ENCODE measurements at regions not wholly inside any gene's neighbourhood (a gene's known extent, or its start where the extent isn't known, plus 50 kb on each side); places are given as distances from the start of the nearest gene placed in this dataset.
"Not testable (repeated sequence)": the region's sequence is repeated elsewhere in the genome, so short reads cannot be mapped to it uniquely, and the experiment has no call there.

GRCh38 chr3:88641033-88641604, 466.3 kb upstream of the EPHA3 start:
- FAIRE-seq (no peak), DNase-seq (ENCODE audit: insufficient read length, low spot score) (no peak)

- FAIRE-seq = no peak
Observed at GRCh38 chr3:88657459-88657858, 450.0 kb upstream of the EPHA3 start.

GRCh38 chr3:88661433-88661824, 446.0 kb upstream of the EPHA3 start:
- no peak for FAIRE-seq
- DNase-seq (ENCODE audit: insufficient read length, low spot score) = no peak

More at GRCh38 chr3:88657459-88657858, 450.0 kb upstream of the EPHA3 start:
- no peak for DNase-seq (ENCODE audit: insufficient read length, low spot score)

- FAIRE-seq = no peak
- no peak for DNase-seq (ENCODE audit: insufficient read length, low spot score)
Observed at GRCh38 chr3:88668180-88668579, 439.2 kb upstream of the EPHA3 start.

- DNase-seq (ENCODE audit: insufficient read length, low spot score) = no peak
Observed at GRCh38 chr3:88671573-88671972, 435.8 kb upstream of the EPHA3 start.

GRCh38 chr3:88677298-88677697, 430.1 kb upstream of the EPHA3 start:
- no peak for FAIRE-seq
- no peak for DNase-seq (ENCODE audit: insufficient read length, low spot score)

More at GRCh38 chr3:88671573-88671972, 435.8 kb upstream of the EPHA3 start:
- FAIRE-seq = no peak

GRCh38 chr3:88678747-88679146, 428.7 kb upstream of the EPHA3 start:
- DNase-seq (ENCODE audit: insufficient read length, low spot score) (no peak), FAIRE-seq (no peak)

GRCh38 chr3:88690287-88690686, 417.1 kb upstream of the EPHA3 start:
- FAIRE-seq (no peak), DNase-seq (ENCODE audit: insufficient read length, low spot score) (no peak)

- DNase-seq (ENCODE audit: insufficient read length, low spot score) (no peak), FAIRE-seq (no peak)
Observed at GRCh38 chr3:88691081-88691480, 416.3 kb upstream of the EPHA3 start.

GRCh38 chr3:88703501-88704059, 403.8 kb upstream of the EPHA3 start:
- FAIRE-seq = no peak

GRCh38 chr3:88704338-88704737, 403.1 kb upstream of the EPHA3 start:
- no peak for FAIRE-seq
- DNase-seq (ENCODE audit: insufficient read length, low spot score) = no peak

More at GRCh38 chr3:88703501-88704059, 403.8 kb upstream of the EPHA3 start:
- no peak for DNase-seq (ENCODE audit: insufficient read length, low spot score)

GRCh38 chr3:88707837-88708236, 399.6 kb upstream of the EPHA3 start:
- DNase-seq (ENCODE audit: insufficient read length, low spot score) (no peak), FAIRE-seq (no peak)

GRCh38 chr3:88712552-88712951, 394.9 kb upstream of the EPHA3 start:
- FAIRE-seq (no peak), DNase-seq (ENCODE audit: insufficient read length, low spot score) (no peak)

- DNase-seq (ENCODE audit: insufficient read length, low spot score) (no peak), FAIRE-seq (no peak)
Observed at GRCh38 chr3:88713233-88713691, 394.2 kb upstream of the EPHA3 start.

GRCh38 chr3:88725440-88726165, 381.8 kb upstream of the EPHA3 start:
- no peak for FAIRE-seq
- no peak for DNase-seq (ENCODE audit: insufficient read length, low spot score)

- FAIRE-seq = no peak
Observed at GRCh38 chr3:88732186-88732585, 375.2 kb upstream of the EPHA3 start.

GRCh38 chr3:88742106-88742505, 365.3 kb upstream of the EPHA3 start:
- DNase-seq (ENCODE audit: insufficient read length, low spot score) = no peak
- FAIRE-seq = no peak

More at GRCh38 chr3:88732186-88732585, 375.2 kb upstream of the EPHA3 start:
- no peak for DNase-seq (ENCODE audit: insufficient read length, low spot score)

GRCh38 chr3:88742674-88743507, 364.5 kb upstream of the EPHA3 start:
- DNase-seq (ENCODE audit: insufficient read length, low spot score) = no peak
- no peak for FAIRE-seq

GRCh38 chr3:88744896-88745295, 362.5 kb upstream of the EPHA3 start:
- DNase-seq (ENCODE audit: insufficient read length, low spot score) (no peak), FAIRE-seq (no peak)

- not testable (repeated sequence) for FAIRE-seq
Observed at GRCh38 chr3:88747145-88747544, 360.3 kb upstream of the EPHA3 start.

GRCh38 chr3:88758676-88759075, 348.7 kb upstream of the EPHA3 start:
- DNase-seq (ENCODE audit: insufficient read length, low spot score) (no peak), FAIRE-seq (no peak)

More at GRCh38 chr3:88747145-88747544, 360.3 kb upstream of the EPHA3 start:
- not testable (repeated sequence) for DNase-seq (ENCODE audit: insufficient read length, low spot score)
